HepG2 (cell line): ENCODE measurements at regions not wholly inside any gene's neighbourhood (a gene's known extent, or its start where the extent isn't known, plus 50 kb on each side); places are given as distances from the start of the nearest gene placed in this dataset.

Experiments used
- NR2C2 ChIP-seq: sonication (generic); formaldehyde crosslinking; IDR thresholded peaks from 2 replicates; pipeline ENCODE4 v1.4.0; 2020; ENCODE audit warnings: missing genetic modification reagents, mild to moderate bottlenecking, moderate library complexity, borderline replicate concordance
- ZNF282 ChIP-seq: fragments of 450-650 bp; IDR thresholded peaks from 2 replicates; pipeline ENCODE4 v1.6.1; 2018; ENCODE audit not compliant: partially characterized antibody
- TF ChIP-seq, protein P1 (sequence below): sonication (generic); formaldehyde crosslinking; IDR thresholded peaks from 2 replicates; pipeline ENCODE4 v1.4.0; 2020; ENCODE audit warnings: missing genetic modification reagents

DNA sequence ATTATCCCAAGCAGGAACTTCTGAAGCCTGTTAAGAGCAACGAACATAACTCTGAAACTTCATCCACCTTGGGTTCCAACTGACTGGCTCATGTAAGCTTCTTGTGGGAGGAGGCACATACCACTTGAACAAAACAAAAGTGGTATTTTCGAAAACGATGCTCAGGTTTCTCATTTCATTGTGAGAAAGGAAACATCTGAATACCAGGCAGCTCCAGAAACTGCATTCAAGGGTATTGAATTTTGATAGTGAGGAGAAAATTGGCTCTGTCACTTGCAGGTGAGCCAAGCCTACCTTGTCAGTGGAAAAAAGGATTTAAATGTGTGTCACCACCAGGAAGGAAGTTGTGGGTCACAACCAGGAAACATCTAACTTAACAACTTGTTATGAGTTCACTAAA, 218.1 kb upstream of the SATB1 start:
- TF ChIP-seq NR2C2 = no peak
- TF ChIP-seq ZNF282 = no peak
- TF ChIP-seq, protein P1, sequence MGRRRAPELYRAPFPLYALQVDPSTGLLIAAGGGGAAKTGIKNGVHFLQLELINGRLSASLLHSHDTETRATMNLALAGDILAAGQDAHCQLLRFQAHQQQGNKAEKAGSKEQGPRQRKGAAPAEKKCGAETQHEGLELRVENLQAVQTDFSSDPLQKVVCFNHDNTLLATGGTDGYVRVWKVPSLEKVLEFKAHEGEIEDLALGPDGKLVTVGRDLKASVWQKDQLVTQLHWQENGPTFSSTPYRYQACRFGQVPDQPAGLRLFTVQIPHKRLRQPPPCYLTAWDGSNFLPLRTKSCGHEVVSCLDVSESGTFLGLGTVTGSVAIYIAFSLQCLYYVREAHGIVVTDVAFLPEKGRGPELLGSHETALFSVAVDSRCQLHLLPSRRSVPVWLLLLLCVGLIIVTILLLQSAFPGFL (CRISPR knock-in tag) = no peak
